ENCODE measurements at regions not wholly inside any gene's neighbourhood (a gene's known extent, or its start where the extent isn't known, plus 50 kb on each side); places are given as distances from the start of the nearest gene placed in this dataset.

DNA sequence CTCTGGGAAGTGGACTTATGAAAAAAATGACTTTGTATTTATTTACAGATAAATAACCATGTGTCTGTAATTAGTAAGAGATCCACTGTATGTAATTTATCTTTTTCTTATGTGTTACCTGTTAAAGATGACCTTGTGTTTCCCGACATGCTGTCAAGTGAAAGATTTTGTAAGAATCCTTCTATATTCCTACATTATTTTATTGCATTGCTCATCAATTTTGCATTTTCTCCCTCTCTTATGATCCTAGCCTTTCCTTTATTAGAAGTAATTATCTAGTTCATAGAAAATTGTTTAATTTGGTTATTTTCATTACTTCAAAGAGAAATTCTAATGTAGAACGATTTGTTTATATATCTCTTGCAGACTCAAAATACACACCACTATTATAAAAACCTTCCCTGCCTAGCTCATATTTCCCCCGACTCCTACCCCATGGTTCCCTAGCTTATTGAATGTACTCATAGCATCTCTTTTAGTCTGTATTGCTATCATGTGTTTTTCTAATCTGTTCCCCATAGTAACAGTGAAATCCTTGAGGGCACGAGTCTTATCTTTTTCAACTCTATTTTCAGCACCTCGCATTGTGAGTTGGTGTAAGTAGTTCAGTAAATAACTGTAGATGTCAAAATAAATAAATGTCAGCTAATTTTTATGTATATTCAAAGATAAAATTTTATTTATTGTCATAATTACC lies 774.4 kb downstream of the HDGFL1 start:
- no peak overlapping the region for H3K4me3 ChIP-seq (ENCODE audit: low read depth, low read length)
- no peaks in the 10 kb centered on the region for H3K9me3 ChIP-seq (ENCODE audit: control insufficient read depth, insufficient read depth, low read depth, low read length)

DNA sequence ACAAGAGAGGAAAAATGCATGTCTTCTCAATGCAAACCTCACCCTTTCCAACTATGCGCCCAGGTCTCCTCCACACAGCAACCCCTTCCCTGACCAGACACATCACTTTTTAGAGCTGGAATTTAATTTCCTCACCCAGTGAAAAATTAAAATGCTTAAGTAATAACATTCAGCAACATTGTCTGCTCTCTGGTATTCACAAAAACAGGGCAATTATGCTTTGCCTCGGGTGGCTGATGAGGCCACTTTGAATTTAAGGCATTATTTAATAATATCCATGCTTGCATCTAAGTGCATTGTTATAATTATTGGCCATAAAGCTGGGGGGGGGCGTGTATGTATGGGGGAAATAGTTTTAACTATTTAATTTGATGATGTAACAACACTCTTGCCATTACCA lies 777.8 kb upstream of the NRSN1 start:
- Histone ChIP-seq H3K9me3 (ENCODE audit: control insufficient read depth, insufficient read depth, low read depth, low read length) (no peaks in the 10 kb centered on the region), H3K4me3 (ENCODE audit: low read depth, low read length) (no peak overlapping the region), H3K4me1 (ENCODE audit: control insufficient read depth, insufficient read depth, low read length) (no peaks in the 10 kb centered on the region), H3K27ac (ENCODE audit: low read depth, low read length) (no peak overlapping the region), H3K9ac (ENCODE audit: low read length) (no peak overlapping the region), H3K36me3 (ENCODE audit: control insufficient read depth, insufficient read depth, low read length) (no peaks in the 10 kb centered on the region), H3K27me3 (ENCODE audit: control insufficient read depth, insufficient read depth, low read length) (no peaks in the 10 kb centered on the region)

More for the DNA sequence above, 774.4 kb downstream of the HDGFL1 start:
- H3K36me3 ChIP-seq (ENCODE audit: control insufficient read depth, insufficient read depth, low read length), result no peaks in the 10 kb centered on the region
- no peak overlapping the region for H3K27ac ChIP-seq (ENCODE audit: low read depth, low read length)
- H3K4me1 ChIP-seq (ENCODE audit: control insufficient read depth, insufficient read depth, low read length), result no peaks in the 10 kb centered on the region
- H3K9ac ChIP-seq (ENCODE audit: low read length), result no peak overlapping the region
- no peaks in the 10 kb centered on the region for H3K27me3 ChIP-seq (ENCODE audit: control insufficient read depth, insufficient read depth, low read length)

GRCh38 chr6:23349521-23350147 lies 776.4 kb upstream of the NRSN1 start:
- no peaks in the 10 kb centered on the region for H3K9me3 ChIP-seq (ENCODE audit: control insufficient read depth, insufficient read depth, low read depth, low read length)
- H3K4me3 ChIP-seq (ENCODE audit: low read depth, low read length), result no peak overlapping the region
- H3K27me3 ChIP-seq (ENCODE audit: control insufficient read depth, insufficient read depth, low read length), result no peaks in the 10 kb centered on the region
- H3K9ac ChIP-seq (ENCODE audit: low read length), result no peak overlapping the region
- no peaks in the 10 kb centered on the region for H3K4me1 ChIP-seq (ENCODE audit: control insufficient read depth, insufficient read depth, low read length)
- no peak overlapping the region for H3K27ac ChIP-seq (ENCODE audit: low read depth, low read length)
- no peaks in the 10 kb centered on the region for H3K36me3 ChIP-seq (ENCODE audit: control insufficient read depth, insufficient read depth, low read length)

DNA sequence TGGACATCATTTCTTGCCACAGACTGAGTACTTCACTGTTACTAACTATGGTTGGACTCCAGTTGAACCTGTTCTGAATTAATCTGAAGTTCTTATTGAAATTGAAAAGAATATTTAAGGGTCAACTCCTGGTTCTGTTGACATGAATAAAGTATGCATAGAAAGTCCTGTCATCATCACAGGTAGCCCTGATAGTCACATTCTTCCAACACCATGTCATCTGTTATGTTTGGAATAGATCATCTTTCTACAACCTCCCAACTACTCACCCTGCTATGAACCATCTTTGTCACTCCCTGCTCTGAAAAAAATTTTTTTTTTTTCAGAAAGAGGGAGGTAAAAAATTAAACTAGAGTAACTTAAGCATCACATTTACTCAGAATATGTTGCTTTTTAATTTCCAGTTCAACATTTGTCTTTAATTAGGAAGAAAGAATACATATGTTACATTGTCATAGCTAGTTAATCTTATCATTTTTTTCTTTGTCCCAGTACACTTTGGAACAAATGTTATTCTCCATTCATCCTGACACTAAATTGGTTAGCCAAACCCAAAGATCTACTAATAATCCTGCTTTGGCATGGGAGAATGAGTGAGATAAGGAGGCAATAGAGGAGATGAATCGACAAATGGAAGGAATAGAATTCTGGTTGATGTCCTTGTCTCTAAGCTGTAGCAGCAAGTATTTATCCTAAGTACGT lies 775.1 kb upstream of the NRSN1 start:
- Histone ChIP-seq H3K9ac (ENCODE audit: low read length) (no peak overlapping the region), H3K27ac (ENCODE audit: low read depth, low read length) (no peak overlapping the region), H3K9me3 (ENCODE audit: control insufficient read depth, insufficient read depth, low read depth, low read length) (no peaks in the 10 kb centered on the region)

DNA sequence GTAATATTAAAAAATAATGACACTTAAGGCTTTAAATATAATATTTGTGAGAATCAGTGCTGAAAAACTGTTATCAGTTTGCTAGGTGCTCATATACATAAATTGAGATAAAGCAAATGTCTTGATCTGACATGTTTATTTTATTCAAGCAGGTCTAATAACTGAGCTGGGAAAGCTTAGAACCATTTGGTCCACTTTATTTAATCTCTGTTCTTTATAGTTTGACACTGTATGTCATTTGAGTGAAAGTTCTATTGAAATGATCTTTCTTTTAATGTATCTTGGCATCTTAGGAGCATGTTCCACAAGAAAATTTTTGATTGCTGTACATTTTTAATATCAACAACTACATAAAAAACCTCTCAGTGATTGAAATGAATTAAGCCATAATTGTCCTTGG lies 772.0 kb upstream of the NRSN1 start:
- Histone ChIP-seq H3K4me1 (ENCODE audit: control insufficient read depth, insufficient read depth, low read length) (no peaks in the 10 kb centered on the region), H3K36me3 (ENCODE audit: control insufficient read depth, insufficient read depth, low read length) (no peaks in the 10 kb centered on the region), H3K27me3 (ENCODE audit: control insufficient read depth, insufficient read depth, low read length) (no peaks in the 10 kb centered on the region), H3K9ac (ENCODE audit: low read length) (no peak overlapping the region), H3K27ac (ENCODE audit: low read depth, low read length) (no peak overlapping the region), H3K4me3 (ENCODE audit: low read depth, low read length) (no peak overlapping the region), H3K9me3 (ENCODE audit: control insufficient read depth, insufficient read depth, low read depth, low read length) (no peaks in the 10 kb centered on the region)

More for the DNA sequence above, 775.1 kb upstream of the NRSN1 start:
- Histone ChIP-seq H3K4me1 (ENCODE audit: control insufficient read depth, insufficient read depth, low read length) (no peaks in the 10 kb centered on the region), H3K4me3 (ENCODE audit: low read depth, low read length) (no peak overlapping the region), H3K36me3 (ENCODE audit: control insufficient read depth, insufficient read depth, low read length) (no peaks in the 10 kb centered on the region), H3K27me3 (ENCODE audit: control insufficient read depth, insufficient read depth, low read length) (no peaks in the 10 kb centered on the region)

DNA sequence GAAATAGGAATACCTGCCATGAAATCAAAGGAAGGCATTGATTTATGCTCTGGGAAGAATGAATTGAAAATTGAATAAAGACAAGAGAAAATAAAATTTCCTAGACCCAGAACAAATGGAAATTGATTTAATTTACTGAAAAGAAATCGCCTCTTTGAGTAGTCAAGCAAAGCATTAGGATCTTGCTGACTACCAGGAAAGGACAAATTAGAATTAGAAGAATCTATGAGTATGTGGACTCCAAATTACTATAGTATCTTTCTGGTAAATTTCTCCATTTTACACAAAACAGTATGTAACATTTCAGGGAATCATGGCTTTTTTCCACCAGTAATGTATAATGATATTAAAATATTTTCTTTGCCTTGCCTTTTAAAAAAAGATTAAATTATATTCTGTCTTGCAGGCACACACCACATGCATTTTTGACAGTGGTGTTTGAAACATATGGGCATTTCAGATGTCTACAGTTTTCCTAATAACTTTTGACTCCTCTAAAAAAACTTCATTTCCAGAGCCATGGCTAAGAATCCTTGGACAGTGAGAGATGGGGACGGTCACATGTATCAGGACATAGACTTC lies 768.7 kb upstream of the NRSN1 start:
- H3K27me3 ChIP-seq (ENCODE audit: control insufficient read depth, insufficient read depth, low read length), result no peaks in the 10 kb centered on the region
- H3K27ac ChIP-seq (ENCODE audit: low read depth, low read length), result no peak overlapping the region
- no peaks in the 10 kb centered on the region for H3K4me1 ChIP-seq (ENCODE audit: control insufficient read depth, insufficient read depth, low read length)
- no peaks in the 10 kb centered on the region for H3K9me3 ChIP-seq (ENCODE audit: control insufficient read depth, insufficient read depth, low read depth, low read length)
- H3K4me3 ChIP-seq (ENCODE audit: low read depth, low read length), result no peak overlapping the region
- H3K9ac ChIP-seq (ENCODE audit: low read length), result no peak overlapping the region
- H3K36me3 ChIP-seq (ENCODE audit: control insufficient read depth, insufficient read depth, low read length), result no peaks in the 10 kb centered on the region

DNA sequence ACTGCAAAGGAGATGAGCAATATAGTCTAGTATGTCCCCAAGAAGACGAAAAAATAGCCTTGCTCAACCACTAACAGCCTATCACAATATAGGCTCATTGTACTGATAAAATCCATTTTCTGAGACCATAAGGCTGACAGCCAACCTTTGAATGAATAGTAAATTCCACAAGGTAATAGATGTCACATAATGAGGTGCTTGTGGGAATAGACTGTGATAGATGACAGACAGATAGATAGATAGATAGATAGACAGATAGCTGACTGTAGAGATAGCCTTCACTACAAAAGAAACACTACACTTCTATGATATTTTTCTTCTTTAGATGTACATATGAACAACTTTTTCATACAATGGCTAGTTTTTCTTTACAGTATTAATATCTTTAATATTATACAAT lies 760.3 kb upstream of the NRSN1 start:
- no peak overlapping the region for H3K9ac ChIP-seq (ENCODE audit: low read length)
- H3K9me3 ChIP-seq (ENCODE audit: control insufficient read depth, insufficient read depth, low read depth, low read length), result peaks cover 12% of the 10 kb centered on the region
- no peaks in the 10 kb centered on the region for H3K27me3 ChIP-seq (ENCODE audit: control insufficient read depth, insufficient read depth, low read length)
- H3K36me3 ChIP-seq (ENCODE audit: control insufficient read depth, insufficient read depth, low read length), result no peaks in the 10 kb centered on the region
- H3K4me1 ChIP-seq (ENCODE audit: control insufficient read depth, insufficient read depth, low read length), result no peaks in the 10 kb centered on the region
- no peak overlapping the region for H3K4me3 ChIP-seq (ENCODE audit: low read depth, low read length)
- H3K27ac ChIP-seq (ENCODE audit: low read depth, low read length), result no peak overlapping the region

GRCh38 chr6:23367311-23367710 lies 758.7 kb upstream of the NRSN1 start:
- Histone ChIP-seq H3K27me3 (ENCODE audit: control insufficient read depth, insufficient read depth, low read length) (no peaks in the 10 kb centered on the region), H3K36me3 (ENCODE audit: control insufficient read depth, insufficient read depth, low read length) (no peaks in the 10 kb centered on the region), H3K9me3 (ENCODE audit: control insufficient read depth, insufficient read depth, low read depth, low read length) (peaks cover 12% of the 10 kb centered on the region), H3K4me1 (ENCODE audit: control insufficient read depth, insufficient read depth, low read length) (no peaks in the 10 kb centered on the region), H3K4me3 (ENCODE audit: low read depth, low read length) (no peak overlapping the region), H3K27ac (ENCODE audit: low read depth, low read length) (no peak overlapping the region), H3K9ac (ENCODE audit: low read length) (no peak overlapping the region)

DNA sequence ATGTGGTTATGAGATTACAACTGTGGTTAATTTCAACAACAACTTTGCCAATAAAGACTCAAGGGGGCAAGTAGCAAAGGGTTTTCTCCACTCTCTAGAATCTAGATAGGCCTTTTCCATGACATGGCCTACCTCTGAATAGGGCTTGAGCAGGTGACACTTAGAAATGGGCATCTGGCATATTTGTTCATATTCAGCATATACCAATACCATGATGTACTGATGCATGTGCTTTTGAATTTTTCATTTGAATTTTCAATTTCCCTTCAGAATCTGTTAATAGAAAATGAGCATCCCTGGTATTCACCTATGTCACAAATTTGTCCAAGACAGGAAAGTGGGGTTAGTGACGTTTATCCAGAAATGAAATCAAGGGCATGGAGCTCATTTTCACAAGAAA lies 757.5 kb upstream of the NRSN1 start:
- no peaks in the 10 kb centered on the region for H3K27me3 ChIP-seq (ENCODE audit: control insufficient read depth, insufficient read depth, low read length)
- no peaks in the 10 kb centered on the region for H3K4me1 ChIP-seq (ENCODE audit: control insufficient read depth, insufficient read depth, low read length)
- H3K4me3 ChIP-seq (ENCODE audit: low read depth, low read length), result no peak overlapping the region
- no peaks in the 10 kb centered on the region for H3K36me3 ChIP-seq (ENCODE audit: control insufficient read depth, insufficient read depth, low read length)
- H3K9me3 ChIP-seq (ENCODE audit: control insufficient read depth, insufficient read depth, low read depth, low read length), result peaks cover 12% of the 10 kb centered on the region
- no peak overlapping the region for H3K27ac ChIP-seq (ENCODE audit: low read depth, low read length)
- H3K9ac ChIP-seq (ENCODE audit: low read length), result no peak overlapping the region

GRCh38 chr6:23370051-23370450 lies 756.0 kb upstream of the NRSN1 start:
- H3K36me3 ChIP-seq (ENCODE audit: control insufficient read depth, insufficient read depth, low read length), result no peaks in the 10 kb centered on the region
- H3K27ac ChIP-seq (ENCODE audit: low read depth, low read length), result no peak overlapping the region
- H3K9ac ChIP-seq (ENCODE audit: low read length), result no peak overlapping the region
- no peaks in the 10 kb centered on the region for H3K4me1 ChIP-seq (ENCODE audit: control insufficient read depth, insufficient read depth, low read length)
- no peak overlapping the region for H3K4me3 ChIP-seq (ENCODE audit: low read depth, low read length)
- H3K27me3 ChIP-seq (ENCODE audit: control insufficient read depth, insufficient read depth, low read length), result no peaks in the 10 kb centered on the region
- peaks cover 6% of the 10 kb centered on the region; the same call in 1 of the 2 replicates for H3K9me3 ChIP-seq (ENCODE audit: control insufficient read depth, insufficient read depth, low read depth, low read length)

Data from HUES6 (cell line).